GM10266 (cell line): ENCODE measurements at regions not wholly inside any gene's neighbourhood (a gene's known extent, or its start where the extent isn't known, plus 50 kb on each side); places are given as distances from the start of the nearest gene placed in this dataset.

Source experiments
- DNase-seq: peaks from one replicate; pipeline ENCODE4 v3.0.0; 2012; ENCODE audit errors: extremely low spot score
- TF ChIP-seq, protein P1 (sequence below): IDR thresholded peaks from 2 replicates; pipeline ENCODE4 v1.5.1; 2012; ENCODE audit warnings: mild to moderate bottlenecking, low read depth; ENCODE audit not compliant: control insufficient read depth, insufficient read depth; ENCODE audit errors: missing control alignments

GRCh38 chr16:5793556-5793955 is 696.0 kb upstream of the EEF2KMT start:
- TF ChIP-seq, protein P1, sequence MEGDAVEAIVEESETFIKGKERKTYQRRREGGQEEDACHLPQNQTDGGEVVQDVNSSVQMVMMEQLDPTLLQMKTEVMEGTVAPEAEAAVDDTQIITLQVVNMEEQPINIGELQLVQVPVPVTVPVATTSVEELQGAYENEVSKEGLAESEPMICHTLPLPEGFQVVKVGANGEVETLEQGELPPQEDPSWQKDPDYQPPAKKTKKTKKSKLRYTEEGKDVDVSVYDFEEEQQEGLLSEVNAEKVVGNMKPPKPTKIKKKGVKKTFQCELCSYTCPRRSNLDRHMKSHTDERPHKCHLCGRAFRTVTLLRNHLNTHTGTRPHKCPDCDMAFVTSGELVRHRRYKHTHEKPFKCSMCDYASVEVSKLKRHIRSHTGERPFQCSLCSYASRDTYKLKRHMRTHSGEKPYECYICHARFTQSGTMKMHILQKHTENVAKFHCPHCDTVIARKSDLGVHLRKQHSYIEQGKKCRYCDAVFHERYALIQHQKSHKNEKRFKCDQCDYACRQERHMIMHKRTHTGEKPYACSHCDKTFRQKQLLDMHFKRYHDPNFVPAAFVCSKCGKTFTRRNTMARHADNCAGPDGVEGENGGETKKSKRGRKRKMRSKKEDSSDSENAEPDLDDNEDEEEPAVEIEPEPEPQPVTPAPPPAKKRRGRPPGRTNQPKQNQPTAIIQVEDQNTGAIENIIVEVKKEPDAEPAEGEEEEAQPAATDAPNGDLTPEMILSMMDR = no peak
- no peak for DNase-seq

DNA sequence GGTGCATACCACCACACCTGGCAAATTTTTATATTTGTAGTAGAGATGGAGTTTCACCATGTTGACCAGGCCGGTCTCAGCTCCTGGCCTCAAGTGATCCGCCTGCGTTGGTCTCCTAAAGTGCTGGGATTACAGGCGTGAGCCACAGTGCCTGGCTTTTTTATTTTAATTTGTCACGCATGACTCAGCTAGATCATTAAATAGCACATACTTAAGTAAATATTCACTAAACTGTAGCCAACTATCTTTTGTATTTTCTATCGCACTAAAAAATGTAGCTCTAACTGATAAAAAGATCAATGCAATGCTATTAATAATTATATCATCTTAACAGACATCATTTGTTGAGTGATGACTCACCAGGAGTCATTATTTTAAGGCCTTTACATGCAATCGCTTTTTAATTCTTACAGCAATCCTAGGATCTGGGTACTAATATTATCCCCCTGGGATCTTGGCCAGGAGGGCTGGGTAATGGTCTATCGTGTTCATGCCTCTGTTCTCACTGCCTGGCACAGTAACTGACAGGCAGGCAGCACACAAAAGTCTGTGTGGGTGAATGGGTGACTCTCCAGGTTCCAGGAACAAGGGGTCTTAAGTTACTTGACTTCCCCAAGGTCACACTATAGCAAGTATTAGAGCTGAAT is 693.5 kb upstream of the EEF2KMT start:
- no peak for DNase-seq
- TF ChIP-seq, protein P1 = no peak

GRCh38 chr16:5790512-5790911 is 692.9 kb upstream of the EEF2KMT start:
- DNase-seq = no peak
- TF ChIP-seq, protein P1 = no peak

GRCh38 chr16:5789033-5789432 is 691.4 kb upstream of the EEF2KMT start:
- TF ChIP-seq, protein P1 = no peak
- no peak for DNase-seq

GRCh38 chr16:5781436-5781835 is 683.8 kb upstream of the EEF2KMT start:
- TF ChIP-seq, protein P1 = no peak

DNA sequence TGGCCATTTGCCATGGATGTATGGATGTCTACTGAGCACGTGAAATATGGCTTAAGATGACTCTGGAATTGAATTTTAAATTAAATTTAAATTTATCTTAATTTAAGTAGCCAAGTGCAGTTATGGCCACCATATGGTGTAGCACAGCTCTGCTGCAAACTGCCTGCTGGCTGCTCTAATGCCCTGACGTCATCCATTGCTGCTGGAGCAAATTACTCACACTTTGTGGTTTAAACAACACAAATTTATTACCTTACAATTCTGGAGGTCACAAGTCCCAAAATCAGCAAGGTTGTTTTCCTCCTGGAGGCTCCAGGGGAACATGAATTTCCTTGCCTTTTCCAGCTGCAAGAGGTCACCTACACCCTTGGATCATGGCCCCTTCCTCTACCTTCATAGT is 679.3 kb upstream of the EEF2KMT start:
- no peak for DNase-seq
- TF ChIP-seq, protein P1 = no peak

More at GRCh38 chr16:5781436-5781835, 683.8 kb upstream of the EEF2KMT start:
- DNase-seq = no peak

GRCh38 chr16:5775916-5776315 is 678.3 kb upstream of the EEF2KMT start:
- TF ChIP-seq, protein P1 = no peak
- DNase-seq = no peak
